GM18870 (cell line): ENCODE measurements at regions not wholly inside any gene's neighbourhood (a gene's known extent, or its start where the extent isn't known, plus 50 kb on each side); places are given as distances from the start of the nearest gene placed in this dataset.
"Not testable (repeated sequence)": the region's sequence is repeated elsewhere in the genome, so short reads cannot be mapped to it uniquely, and the experiment has no call there.

ENCODE experiments used
- ATAC-seq: cut with Tn5 transposase; IDR thresholded peaks from one replicate; pipeline ENCODE4 v1.9.1; 2021; ENCODE audit warnings: moderate library complexity; ENCODE audit not compliant: unreplicated experiment

GRCh38 chr20:48385114-48385513 lies 442.7 kb downstream of the PREX1 start:
- no peak for ATAC-seq

- no peak for ATAC-seq
Observed at GRCh38 chr20:48384147-48384818, 443.5 kb downstream of the PREX1 start.

- ATAC-seq = no peak
Observed at GRCh38 chr20:48383252-48383651, 444.5 kb downstream of the PREX1 start.

DNA sequence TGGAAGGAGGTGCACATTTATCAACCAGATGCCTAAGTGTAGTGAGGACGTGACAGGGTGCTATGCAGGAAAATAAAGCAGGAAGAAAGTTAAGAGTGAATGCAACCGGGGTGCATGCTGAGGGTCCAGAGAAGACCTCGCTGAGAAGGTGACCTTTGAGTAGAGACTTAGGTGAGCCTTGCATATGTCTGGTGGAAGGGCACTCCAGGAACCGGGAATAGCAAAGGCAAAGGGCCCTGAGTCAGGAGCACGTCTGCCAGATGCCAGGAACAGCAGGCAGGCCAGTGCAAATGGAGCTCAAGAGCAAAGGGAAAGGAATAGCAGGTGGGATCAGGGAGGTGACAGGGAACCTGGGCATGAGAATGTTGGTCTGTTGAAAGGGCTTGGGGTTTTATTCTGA lies 445.5 kb downstream of the PREX1 start:
- no peak for ATAC-seq

DNA sequence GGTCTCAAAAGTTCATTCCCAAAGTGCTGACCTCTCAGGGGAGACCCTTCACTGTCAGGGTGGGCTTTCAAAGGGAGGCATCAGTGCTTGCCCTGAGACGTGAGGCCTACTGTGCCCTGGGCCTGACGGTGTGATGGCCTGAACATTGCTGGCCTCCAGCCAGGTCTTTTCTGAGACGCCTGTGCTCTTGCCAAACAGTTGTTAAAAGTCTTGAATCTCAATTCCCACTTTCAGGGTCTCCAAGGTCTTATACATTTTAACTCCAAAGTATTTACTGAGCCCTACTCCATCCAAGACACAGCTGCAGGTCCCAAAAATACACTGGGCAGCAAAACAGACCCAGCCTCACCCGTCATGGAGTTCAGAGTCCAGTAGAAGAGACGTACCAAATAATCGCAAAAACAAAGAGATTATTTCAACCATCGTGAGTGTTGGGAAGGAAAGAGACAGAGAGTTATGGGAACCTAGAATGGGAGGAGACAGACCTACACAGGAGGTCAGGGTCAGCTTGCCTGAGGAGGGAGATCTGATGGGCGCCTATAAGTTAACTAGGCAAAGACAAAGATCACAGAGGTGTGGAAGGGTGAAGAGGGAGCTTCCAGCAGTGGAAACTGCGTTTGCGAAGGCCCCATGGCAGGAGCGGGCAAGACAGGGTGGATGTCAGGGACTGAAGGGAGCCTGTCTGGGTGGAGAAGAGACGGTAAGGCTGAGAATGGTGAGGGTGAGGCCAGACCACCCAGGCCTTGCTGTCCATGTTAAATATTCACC lies 446.3 kb downstream of the PREX1 start:
- no peak for ATAC-seq

GRCh38 chr20:48380661-48381060 lies 447.1 kb downstream of the PREX1 start:
- ATAC-seq = no peak

DNA sequence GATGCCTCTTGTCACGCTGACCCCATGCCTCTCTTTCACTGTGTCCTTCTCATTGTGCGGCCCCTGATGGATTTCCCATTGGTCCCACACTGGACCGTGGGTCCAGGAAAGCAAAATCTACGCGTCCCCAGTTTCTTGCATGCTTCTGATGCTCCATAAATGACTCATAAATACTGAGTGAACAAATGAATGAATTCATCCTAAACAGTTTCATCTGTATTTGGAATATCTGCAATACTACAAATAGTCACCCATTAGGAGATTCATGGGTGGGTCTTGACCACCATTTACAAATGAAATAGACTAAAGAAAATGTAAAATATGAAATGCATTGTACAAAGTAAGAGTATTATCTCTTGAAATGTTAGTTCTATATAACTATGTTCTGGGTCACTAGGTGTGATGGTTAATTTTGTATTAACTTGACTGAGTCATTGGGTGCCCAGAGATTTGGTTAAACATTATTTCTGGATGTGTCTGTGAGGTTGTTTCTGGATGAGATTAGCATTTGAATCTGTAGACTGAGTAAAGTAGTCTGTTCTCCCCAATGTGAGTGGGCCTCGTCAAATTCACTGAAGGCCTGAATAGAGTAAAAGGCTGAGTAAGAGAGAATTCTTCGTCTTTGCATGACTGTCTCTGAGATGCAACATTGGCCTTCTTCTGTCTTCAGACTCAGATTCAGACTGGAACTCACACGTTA lies 448.7 kb downstream of the PREX1 start:
- no peak for ATAC-seq

GRCh38 chr20:48377940-48378339 lies 449.9 kb downstream of the PREX1 start:
- no peak for ATAC-seq

GRCh38 chr20:48375804-48376203 lies 452.0 kb downstream of the PREX1 start:
- no peak for ATAC-seq

- ATAC-seq = no peak
Observed at GRCh38 chr20:48374991-48375595, 452.7 kb downstream of the PREX1 start.

GRCh38 chr20:48374031-48374907 lies 453.5 kb downstream of the PREX1 start:
- not testable (repeated sequence) for ATAC-seq

DNA sequence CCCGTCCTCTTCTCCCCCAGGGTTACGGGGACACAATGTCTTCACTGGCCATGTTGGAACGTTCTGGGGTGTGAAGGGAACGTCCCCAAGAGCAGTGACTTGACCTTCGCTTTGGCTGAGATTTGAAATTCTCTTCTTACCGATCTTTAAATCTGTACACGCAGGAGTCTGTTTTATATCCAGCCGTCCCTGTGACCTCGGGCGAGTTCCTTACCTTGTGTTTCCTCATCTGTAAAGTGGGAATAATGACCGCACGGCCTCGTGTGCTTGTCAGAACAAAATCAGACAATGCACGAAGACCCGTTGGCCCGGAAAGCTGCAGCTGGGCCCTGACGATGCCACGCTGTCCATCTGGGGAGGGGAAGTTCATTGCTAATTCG lies 454.3 kb downstream of the PREX1 start:
- no peak for ATAC-seq

GRCh38 chr20:48372851-48373554 lies 454.8 kb downstream of the PREX1 start:
- ATAC-seq = not testable (repeated sequence)

- ATAC-seq = no peak
Observed at GRCh38 chr20:48371211-48371610, 456.6 kb downstream of the PREX1 start.

GRCh38 chr20:48368580-48369021 lies 459.2 kb downstream of the PREX1 start:
- not testable (repeated sequence) for ATAC-seq

DNA sequence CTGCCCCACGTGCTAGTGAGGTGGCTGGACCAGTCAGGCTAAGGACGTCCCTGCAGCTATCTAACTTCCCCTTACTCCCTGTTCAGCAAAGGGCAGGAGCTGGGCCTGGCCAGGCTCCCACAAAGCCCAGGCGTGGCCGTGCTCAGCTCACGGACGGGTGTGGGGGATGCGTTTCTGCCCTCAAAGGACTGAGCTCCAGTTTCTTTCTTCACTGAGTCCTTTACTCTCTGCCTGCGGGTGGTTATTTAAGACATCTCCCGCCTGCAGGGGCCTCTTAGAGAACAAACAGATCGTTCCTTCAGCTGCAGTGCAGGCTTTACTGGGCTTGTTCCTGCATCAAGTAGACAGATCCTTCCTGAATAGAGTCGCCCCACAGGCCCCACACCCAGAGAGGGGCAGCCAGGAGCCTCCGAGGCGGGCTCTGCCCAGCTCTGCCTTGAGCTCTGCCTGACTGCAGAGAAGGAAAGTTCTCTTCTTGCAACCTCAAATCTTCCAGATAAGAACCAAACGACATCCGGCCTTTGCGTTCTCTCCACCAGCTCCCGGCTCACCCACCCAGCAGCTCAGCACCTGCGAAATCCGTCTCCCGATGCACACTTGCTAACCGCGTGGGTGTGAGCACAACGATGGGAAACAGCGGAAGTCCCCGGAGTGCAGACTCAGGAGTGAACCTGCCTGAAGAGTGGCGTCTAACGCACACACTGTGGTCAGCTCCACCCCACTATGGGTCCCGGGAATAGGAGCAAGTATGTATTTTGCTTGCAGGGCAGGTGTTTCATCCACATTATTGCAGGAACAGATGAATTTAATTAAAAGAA lies 460.0 kb downstream of the PREX1 start:
- not testable (repeated sequence) for ATAC-seq

DNA sequence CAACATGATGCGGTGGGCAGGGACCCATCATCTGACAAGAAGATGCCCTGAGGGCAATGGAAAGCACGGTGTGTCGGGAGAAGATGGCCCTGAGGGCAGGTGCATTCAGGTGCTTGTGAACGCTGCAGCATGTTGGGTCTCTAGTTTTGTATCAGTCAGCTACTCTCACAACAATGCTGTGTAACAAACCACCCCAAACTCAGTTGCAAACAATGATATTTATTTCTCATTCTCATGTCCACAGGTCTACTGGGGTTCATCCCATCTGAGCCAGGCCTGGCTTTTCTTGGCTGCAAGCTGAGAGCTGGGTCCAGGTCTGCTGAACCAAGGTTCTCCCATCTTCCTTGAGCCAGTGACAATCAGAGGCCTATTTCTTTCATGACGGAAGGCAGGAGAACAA lies 461.6 kb downstream of the PREX1 start:
- no peak for ATAC-seq

DNA sequence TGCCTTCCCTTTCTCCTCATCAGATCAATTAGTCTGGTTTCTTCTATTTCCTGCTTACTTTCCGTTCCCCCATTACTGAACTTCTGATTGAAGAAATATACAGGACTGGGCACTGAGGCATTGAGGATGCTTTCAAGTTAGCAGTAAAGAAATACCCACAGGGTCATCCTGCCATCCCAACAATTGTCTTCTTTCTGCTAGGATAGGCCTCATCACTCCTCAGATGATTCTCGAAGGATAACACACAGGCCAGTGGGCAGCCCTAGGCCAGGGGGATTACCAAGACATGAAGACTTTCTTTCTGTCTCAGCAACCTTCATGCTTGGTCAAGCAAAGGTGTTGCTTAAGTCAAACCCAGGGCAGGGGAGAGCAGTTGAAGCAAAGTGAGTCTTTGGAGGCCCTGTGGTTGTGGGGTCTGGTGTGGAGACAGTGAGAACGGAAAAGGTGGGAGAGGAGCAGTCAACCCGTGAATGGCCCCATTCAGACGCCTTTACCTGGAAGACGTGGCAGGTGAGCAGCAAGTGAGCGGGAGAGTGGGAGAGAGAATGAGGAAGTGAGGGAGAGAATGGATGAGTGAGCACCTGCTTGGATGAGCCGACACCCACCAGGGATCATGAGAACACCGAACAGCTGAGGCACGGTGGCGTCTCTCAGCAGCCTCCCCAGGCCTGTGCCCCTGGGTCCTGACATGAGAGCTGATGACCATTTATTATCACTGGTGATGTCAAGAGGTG lies 462.9 kb downstream of the PREX1 start:
- no peak for ATAC-seq
